Prostate gland (tissue), 2 donors: ENCODE measurements at regions not wholly inside any gene's neighbourhood (a gene's known extent, or its start where the extent isn't known, plus 50 kb on each side); places are given as distances from the start of the nearest gene placed in this dataset.

Experiments used
- DNase-seq: peaks from one replicate; pipeline ENCODE4 v3.0.0-alpha.2; 2019; ENCODE audit warnings: low spot score
- H3K27ac ChIP-seq, 2 donors: fragments of 200-600 bp; sonication (generic); 2 replicates each; pipeline ENCODE4 v1.5.1; 2017 to 2019
- H3K27me3 ChIP-seq: fragments of 200-600 bp; sonication (generic); replicated peaks from 2 replicates; pipeline ENCODE4 v1.5.1; 2019; ENCODE audit not compliant: insufficient read depth
- H3K36me3 ChIP-seq, 2 donors: fragments of 200-600 bp; sonication (generic); 1 replicate in 1 of 2; 2 replicates in 1 of 2; pipeline versions ENCODE4 v1.5.1 to v1.8.1; 2017 to 2019
- H3K4me1 ChIP-seq: fragments of 200-600 bp; sonication (generic); replicated peaks from 2 replicates; pipeline ENCODE4 v1.5.1; 2019
- H3K4me3 ChIP-seq, 2 donors: fragments of 200-600 bp; sonication (generic); 2 replicates each; pipeline ENCODE4 v1.5.1; 2017 to 2019
- H3K9me3 ChIP-seq: fragments of 200-600 bp; sonication (generic); 2 replicates; pipeline ENCODE4 v1.5.1; 2017
- CTCF ChIP-seq, 4 experiments: fragments of 200-600 bp in 2 of 4; fragments of 450-650 bp in 2 of 4; sonication (generic) in 2 of 4; IDR thresholded peaks; 1 replicate in 3 of 4; 2 replicates in 1 of 4; pipeline ENCODE4 v1.5.1; 2016 to 2019; ENCODE audit warnings: antibody characterized with exemption in 4 of 4, mild to moderate bottlenecking in 2 of 4, moderate library complexity in 2 of 4
- POLR2A ChIP-seq: fragments of 450-650 bp; IDR thresholded peaks from one replicate; pipeline ENCODE4 v1.6.1; 2016; ENCODE audit warnings: antibody characterized with exemption, mild to moderate bottlenecking
- POLR2AphosphoS5 ChIP-seq: sonication (generic); formaldehyde crosslinking; IDR thresholded peaks from one replicate; pipeline ENCODE4 v1.6.1; 2017; ENCODE audit warnings: antibody characterized with exemption
- WGBS: methylation state at CpG from one replicate; pipeline ENCODE4 v1.1.5; 2018; 5-methylcytosine and 5-hydroxymethylcytosine counted together
- intact Hi-C: fragments of 100-400 bp; cut with DNase I; formaldehyde crosslinking; loops from one replicate; pipeline ENCODE4 v1.14.2; 2022

GRCh38 chr6:77133031-77133430, 330.3 kb downstream of the HTR1B start:
- no peak for DNase-seq
- TF ChIP-seq POLR2A (no peak), CTCF (IDR thresholded peaks at IDR 0.05) (no peak), POLR2AphosphoS5 (no peak)
- H3K4me1 ChIP-seq, result no peaks in the 10 kb centered on the region
- no peak overlapping the region for H3K4me3 ChIP-seq
- intact Hi-C loops, result no loop called here
- no peak overlapping the region for H3K27ac ChIP-seq
- H3K36me3 ChIP-seq, result no peaks in the 10 kb centered on the region
- no peaks in the 10 kb centered on the region for H3K27me3 ChIP-seq
- WGBS, result 73% methylated on average over 5 of the region's 5 CpGs
- H3K9me3 ChIP-seq, result no peaks in the 10 kb centered on the region

- TF ChIP-seq POLR2AphosphoS5, result no peak
- no peak for TF ChIP-seq POLR2A
- TF ChIP-seq CTCF (IDR thresholded peaks at IDR 0.05), result no peak
- no peaks in the 10 kb centered on the region for H3K36me3 ChIP-seq
- no peaks in the 10 kb centered on the region for H3K9me3 ChIP-seq
- intact Hi-C loops, result no loop called here
- no peaks in the 10 kb centered on the region for H3K27me3 ChIP-seq
- no peak overlapping the region for H3K4me3 ChIP-seq
- H3K4me1 ChIP-seq, result no peaks in the 10 kb centered on the region
- no peak overlapping the region for H3K27ac ChIP-seq
- WGBS, result 92% methylated on average over 4 of the region's 4 CpGs
- no peak for DNase-seq
Measured at GRCh38 chr6:77131426-77131825, 331.9 kb downstream of the HTR1B start.

- Histone ChIP-seq H3K27me3 (no peaks in the 10 kb centered on the region), H3K9me3 (no peaks in the 10 kb centered on the region), H3K4me3 (no peak overlapping the region), H3K4me1 (no peaks in the 10 kb centered on the region), H3K27ac (no peak overlapping the region), H3K36me3 (no peaks in the 10 kb centered on the region)
- DNase-seq, result no peak
- TF ChIP-seq POLR2A, result no peak
- intact Hi-C loops, result no loop called here
- 88% methylated on average over 1 of the region's 1 CpG for WGBS
Measured at GRCh38 chr6:77124604-77125003, 338.7 kb downstream of the HTR1B start.

GRCh38 chr6:77123527-77123926, 339.8 kb downstream of the HTR1B start:
- TF ChIP-seq CTCF (IDR thresholded peaks at IDR 0.05) (no peak), POLR2A (no peak), POLR2AphosphoS5 (no peak)
- intact Hi-C loops, result no loop called here
- 84% methylated on average over 3 of the region's 3 CpGs for WGBS
- Histone ChIP-seq H3K4me1 (no peaks in the 10 kb centered on the region), H3K27me3 (no peaks in the 10 kb centered on the region), H3K36me3 (no peaks in the 10 kb centered on the region), H3K4me3 (no peak overlapping the region), H3K27ac (no peak overlapping the region), H3K9me3 (no peaks in the 10 kb centered on the region)
- no peak for DNase-seq

GRCh38 chr6:77106992-77107391, 356.3 kb downstream of the HTR1B start:
- DNase-seq, result no peak
- Histone ChIP-seq H3K4me3 (no peak overlapping the region), H3K27ac (no peak overlapping the region), H3K4me1 (no peaks in the 10 kb centered on the region), H3K27me3 (no peaks in the 10 kb centered on the region), H3K36me3 (no peaks in the 10 kb centered on the region), H3K9me3 (no peaks in the 10 kb centered on the region)
- TF ChIP-seq CTCF (IDR thresholded peaks at IDR 0.05), result no peak
- TF ChIP-seq POLR2AphosphoS5, result no peak
- no peak for TF ChIP-seq POLR2A
- WGBS, result 72% methylated on average over 4 of the region's 4 CpGs
- intact Hi-C loops, result no loop called here
